ENCODE measurements at regions not wholly inside any gene's neighbourhood (a gene's known extent, or its start where the extent isn't known, plus 50 kb on each side); places are given as distances from the start of the nearest gene placed in this dataset.
"Not testable (repeated sequence)": the region's sequence is repeated elsewhere in the genome, so short reads cannot be mapped to it uniquely, and the experiment has no call there.

GRCh38 chr22:44650806-44651205, 51.2 kb upstream of the PRR5 start:
- DNase-seq (ENCODE audit: low spot score) = no peak

GRCh38 chr22:44648821-44649565, 53.0 kb upstream of the PRR5 start:
- in situ Hi-C loops (cut with HindIII; ENCODE audit: low sequenced_read_pairs) = no loop called here
- DNase-seq (ENCODE audit: low spot score) = no peak

More at GRCh38 chr22:44650806-44651205, 51.2 kb upstream of the PRR5 start:
- in situ Hi-C loops (cut with HindIII; ENCODE audit: low sequenced_read_pairs) = no loop called here

- DNase-seq (ENCODE audit: low spot score) = no peak
- in situ Hi-C loops (cut with HindIII; ENCODE audit: low sequenced_read_pairs) = no loop called here
Observed at GRCh38 chr22:44648085-44648820, 53.8 kb upstream of the PRR5 start.

GRCh38 chr22:44647141-44647540, 54.9 kb upstream of the PRR5 start:
- no peak for DNase-seq (ENCODE audit: low spot score)
- in situ Hi-C loops (cut with HindIII; ENCODE audit: low sequenced_read_pairs) = no loop called here

GRCh38 chr22:44646668-44647067, 55.3 kb upstream of the PRR5 start:
- in situ Hi-C loops (cut with HindIII; ENCODE audit: low sequenced_read_pairs) = no loop called here
- no peak for DNase-seq (ENCODE audit: low spot score)

GRCh38 chr22:44646141-44646540, 55.9 kb upstream of the PRR5 start:
- no peak for DNase-seq (ENCODE audit: low spot score)
- in situ Hi-C loops (cut with HindIII; ENCODE audit: low sequenced_read_pairs) = no loop called here

- no peak for DNase-seq (ENCODE audit: low spot score)
Observed at GRCh38 chr22:44645531-44645930, 56.5 kb upstream of the PRR5 start.

GRCh38 chr22:44645083-44645482, 56.9 kb upstream of the PRR5 start:
- no peak for DNase-seq (ENCODE audit: low spot score)
- in situ Hi-C loops (cut with HindIII; ENCODE audit: low sequenced_read_pairs) = no loop called here

More at GRCh38 chr22:44645531-44645930, 56.5 kb upstream of the PRR5 start:
- in situ Hi-C loops (cut with HindIII; ENCODE audit: low sequenced_read_pairs) = no loop called here

- DNase-seq (ENCODE audit: low spot score); in situ Hi-C loops (cut with HindIII; ENCODE audit: low sequenced_read_pairs): not testable (repeated sequence)
Observed at GRCh38 chr22:44643526-44644101, 58.4 kb upstream of the PRR5 start.

GRCh38 chr22:44642096-44642644, 59.8 kb upstream of the PRR5 start:
- DNase-seq (ENCODE audit: low spot score) = no peak
- in situ Hi-C loops (cut with HindIII; ENCODE audit: low sequenced_read_pairs) = no loop called here

- in situ Hi-C loops (cut with HindIII; ENCODE audit: low sequenced_read_pairs) = no loop called here
- DNase-seq (ENCODE audit: low spot score) = no peak
Observed at GRCh38 chr22:44640618-44641155, 61.3 kb upstream of the PRR5 start.

- in situ Hi-C loops (cut with HindIII; ENCODE audit: low sequenced_read_pairs) = no loop called here
- DNase-seq (ENCODE audit: low spot score) = no peak
Observed at GRCh38 chr22:44639891-44640617, 62.0 kb upstream of the PRR5 start.

GRCh38 chr22:44638971-44639760, 62.8 kb upstream of the PRR5 start:
- DNase-seq (ENCODE audit: low spot score) = no peak
- in situ Hi-C loops (cut with HindIII; ENCODE audit: low sequenced_read_pairs) = no loop called here

GRCh38 chr22:44636502-44637206, 65.3 kb upstream of the PRR5 start:
- in situ Hi-C loops (cut with HindIII; ENCODE audit: low sequenced_read_pairs); DNase-seq (ENCODE audit: low spot score): not testable (repeated sequence)

GRCh38 chr22:44635567-44635966, 66.4 kb upstream of the PRR5 start:
- in situ Hi-C loops (cut with HindIII; ENCODE audit: low sequenced_read_pairs); DNase-seq (ENCODE audit: low spot score): not testable (repeated sequence)

- in situ Hi-C loops (cut with HindIII; ENCODE audit: low sequenced_read_pairs) = no loop called here
Observed at GRCh38 chr22:44634426-44635321, 67.3 kb upstream of the PRR5 start.

GRCh38 chr22:44633647-44634046, 68.4 kb upstream of the PRR5 start:
- in situ Hi-C loops (cut with HindIII; ENCODE audit: low sequenced_read_pairs) = no loop called here

More at GRCh38 chr22:44634426-44635321, 67.3 kb upstream of the PRR5 start:
- DNase-seq (ENCODE audit: low spot score) = no peak

More at GRCh38 chr22:44633647-44634046, 68.4 kb upstream of the PRR5 start:
- DNase-seq (ENCODE audit: low spot score) = no peak
